Neural progenitor cell (in vitro differentiated cells): ENCODE measurements at regions not wholly inside any gene's neighbourhood (a gene's known extent, or its start where the extent isn't known, plus 50 kb on each side); places are given as distances from the start of the nearest gene placed in this dataset.
"Not testable (repeated sequence)": the region's sequence is repeated elsewhere in the genome, so short reads cannot be mapped to it uniquely, and the experiment has no call there.

Experiments
- DNase-seq: peaks from one replicate; pipeline ENCODE4 v3.0.0-alpha.2; 2016; ENCODE audit warnings: low spot score
- H2AFZ ChIP-seq: fragments of 200-600 bp; sonication (generic); replicated peaks from 2 replicates; pipeline ENCODE4 v1.6.1; 2016; ENCODE audit warnings: antibody characterized with exemption
- H3F3A ChIP-seq: fragments of 200-600 bp; sonication (generic); 2 replicates; pipeline ENCODE4 v1.6.1; 2016; ENCODE audit warnings: antibody characterized with exemption, low read depth
- H3K27ac ChIP-seq: fragments of 200-600 bp; sonication (generic); 2 replicates; pipeline ENCODE4 v1.5.1; 2016; ENCODE audit warnings: mild to moderate bottlenecking
- H3K27me3 ChIP-seq: fragments of 200-600 bp; sonication (generic); 2 replicates; pipeline ENCODE4 v1.6.1; 2016; ENCODE audit warnings: mild to moderate bottlenecking, moderate library complexity
- H3K36me3 ChIP-seq: fragments of 200-600 bp; sonication (generic); 2 replicates; pipeline ENCODE4 v1.5.1; 2016
- H3K4me1 ChIP-seq: fragments of 200-600 bp; sonication (generic); 2 replicates; pipeline ENCODE4 v1.6.1; 2016; ENCODE audit warnings: mixed run types
- H3K4me2 ChIP-seq: fragments of 200-600 bp; sonication (generic); 2 replicates; pipeline ENCODE4 v1.6.1; 2016
- H3K4me3 ChIP-seq: fragments of 200-600 bp; sonication (generic); 2 replicates; pipeline ENCODE4 v1.5.1; 2016
- H3K79me2 ChIP-seq: fragments of 200-600 bp; sonication (generic); 2 replicates; pipeline ENCODE4 v1.6.1; 2016; ENCODE audit warnings: low read depth
- H3K9ac ChIP-seq: fragments of 200-600 bp; sonication (generic); 2 replicates; pipeline ENCODE4 v1.6.1; 2016
- H3K9me3 ChIP-seq: fragments of 200-600 bp; sonication (generic); 2 replicates; pipeline ENCODE4 v1.5.1; 2016; ENCODE audit warnings: low read depth
- H4K20me1 ChIP-seq: fragments of 200-600 bp; sonication (generic); 2 replicates; pipeline ENCODE4 v1.6.1; 2016; ENCODE audit warnings: low read depth
- H3K27ac Mint-ChIP-seq: 3 replicates; pipeline ENCODE4 v1.8.0; 2021; ENCODE audit warnings: mixed read lengths
- H3K27me3 Mint-ChIP-seq: 2 replicates; pipeline ENCODE4 v1.8.0; 2022; ENCODE audit warnings: low read depth, mild to moderate bottlenecking, inconsistent platforms, moderate library complexity, mixed read lengths; ENCODE audit not compliant: insufficient read depth
- H3K36me3 Mint-ChIP-seq: 3 replicates; pipeline ENCODE4 v1.8.0; 2021; ENCODE audit warnings: mixed read lengths
- H3K4me1 Mint-ChIP-seq: 3 replicates; pipeline ENCODE4 v1.8.0; 2021; ENCODE audit warnings: mixed read lengths
- H3K4me3 Mint-ChIP-seq: 3 replicates; pipeline ENCODE4 v1.8.0; 2021; ENCODE audit warnings: mild to moderate bottlenecking, moderate library complexity, mixed read lengths
- H3K9me3 Mint-ChIP-seq: 3 replicates; pipeline ENCODE4 v1.8.0; 2020; ENCODE audit warnings: mixed read lengths
- CTCF ChIP-seq: fragments of 200-600 bp; sonication (generic); IDR thresholded peaks from 2 replicates; pipeline ENCODE4 v1.5.1; 2017; ENCODE audit warnings: antibody characterized with exemption, mild to moderate bottlenecking
- EZH2 ChIP-seq: fragments of 200-600 bp; sonication (generic); IDR thresholded peaks from 2 replicates; pipeline ENCODE4 v1.6.1; 2017; ENCODE audit warnings: antibody characterized with exemption, mild to moderate bottlenecking, moderate library complexity
- EZH2phosphoT487 ChIP-seq: fragments of 200-600 bp; sonication (generic); IDR thresholded peaks from 2 replicates; pipeline ENCODE4 v1.6.1; 2017; ENCODE audit warnings: antibody characterized with exemption

- Mint-ChIP-seq H3K4me1 (no peaks in the 10 kb centered on the region), H3K9me3 (peaks cover 3% of the 10 kb centered on the region), H3K4me3 (no peak overlapping the region), H3K36me3 (no peaks in the 10 kb centered on the region), H3K27ac (no peak overlapping the region), H3K27me3 (peaks cover 2% of the 10 kb centered on the region)
- peaks cover 6% of the 10 kb centered on the region for H3K9me3 ChIP-seq
- no peak overlapping the region for H3K4me2 ChIP-seq
- no peak for DNase-seq
- no peak overlapping the region for H3K27ac ChIP-seq
- no peaks in the 10 kb centered on the region for H3K4me1 ChIP-seq
- H4K20me1 ChIP-seq: no peaks in the 10 kb centered on the region
- no peaks in the 10 kb centered on the region for H3F3A ChIP-seq
- H2AFZ ChIP-seq: no peak overlapping the region
- no peak overlapping the region for H3K9ac ChIP-seq
- H3K79me2 ChIP-seq: no peaks in the 10 kb centered on the region
- no peaks in the 10 kb centered on the region for H3K27me3 ChIP-seq
- H3K4me3 ChIP-seq: no peak overlapping the region
- H3K36me3 ChIP-seq: no peaks in the 10 kb centered on the region
- TF ChIP-seq CTCF (no peak), EZH2phosphoT487 (no peak), EZH2 (no peak)
Measured at GRCh38 chr9:75811692-75812091, 78.8 kb upstream of the PCSK5 start.

GRCh38 chr9:75812141-75812540 lies 78.3 kb upstream of the PCSK5 start:
- Histone ChIP-seq H3K27me3 (no peaks in the 10 kb centered on the region), H2AFZ (no peak overlapping the region), H3K79me2 (no peaks in the 10 kb centered on the region), H4K20me1 (no peaks in the 10 kb centered on the region), H3K36me3 (no peaks in the 10 kb centered on the region), H3F3A (no peaks in the 10 kb centered on the region), H3K9me3 (peaks cover 6% of the 10 kb centered on the region), H3K4me1 (no peaks in the 10 kb centered on the region), H3K4me2 (no peak overlapping the region), H3K27ac (no peak overlapping the region), H3K4me3 (no peak overlapping the region), H3K9ac (no peak overlapping the region)
- TF ChIP-seq EZH2phosphoT487: no peak
- no peak for TF ChIP-seq CTCF
- no peak for TF ChIP-seq EZH2
- peaks cover 2% of the 10 kb centered on the region for H3K27me3 Mint-ChIP-seq
- H3K27ac Mint-ChIP-seq: no peak overlapping the region
- peaks cover 3% of the 10 kb centered on the region for H3K9me3 Mint-ChIP-seq
- no peak for DNase-seq
- H3K4me3 Mint-ChIP-seq: no peak overlapping the region
- no peaks in the 10 kb centered on the region for H3K4me1 Mint-ChIP-seq
- H3K36me3 Mint-ChIP-seq: no peaks in the 10 kb centered on the region

- TF ChIP-seq CTCF: no peak
- no peak for TF ChIP-seq EZH2
- TF ChIP-seq EZH2phosphoT487: no peak
- Histone ChIP-seq H3K27ac (no peak overlapping the region), H4K20me1 (no peaks in the 10 kb centered on the region), H3F3A (no peaks in the 10 kb centered on the region), H3K36me3 (no peaks in the 10 kb centered on the region), H3K4me3 (no peak overlapping the region), H3K4me1 (no peaks in the 10 kb centered on the region), H3K4me2 (no peak overlapping the region), H3K9me3 (peaks cover 6% of the 10 kb centered on the region), H3K27me3 (no peaks in the 10 kb centered on the region), H2AFZ (no peak overlapping the region), H3K79me2 (no peaks in the 10 kb centered on the region), H3K9ac (no peak overlapping the region)
- Mint-ChIP-seq H3K4me3 (no peak overlapping the region), H3K27ac (no peak overlapping the region), H3K27me3 (no peaks in the 10 kb centered on the region), H3K9me3 (peaks cover 3% of the 10 kb centered on the region), H3K36me3 (no peaks in the 10 kb centered on the region), H3K4me1 (no peaks in the 10 kb centered on the region)
- no peak for DNase-seq
Measured at GRCh38 chr9:75814667-75815066, 75.8 kb upstream of the PCSK5 start.

- H3K27ac Mint-ChIP-seq: not testable (repeated sequence)
Measured at GRCh38 chr9:75820471-75821115, 69.9 kb upstream of the PCSK5 start.

More at GRCh38 chr9:75820471-75821115, 69.9 kb upstream of the PCSK5 start:
- not testable (repeated sequence) for H3K27me3 ChIP-seq, H3K27ac ChIP-seq, H3K4me3 ChIP-seq, H3K4me1 Mint-ChIP-seq, H3K4me3 Mint-ChIP-seq, H3K9me3 ChIP-seq, H3K9me3 Mint-ChIP-seq, H2AFZ ChIP-seq, H4K20me1 ChIP-seq, H3F3A ChIP-seq, DNase-seq, H3K4me2 ChIP-seq, H3K9ac ChIP-seq, H3K36me3 Mint-ChIP-seq, H3K27me3 Mint-ChIP-seq, H3K4me1 ChIP-seq, H3K36me3 ChIP-seq, H3K79me2 ChIP-seq
